Transverse colon (tissue), 4 donors: ENCODE measurements at regions not wholly inside any gene's neighbourhood (a gene's known extent, or its start where the extent isn't known, plus 50 kb on each side); places are given as distances from the start of the nearest gene placed in this dataset.

Experiments
- DNase-seq: peaks from one replicate; pipeline ENCODE4 v3.0.0-alpha.2; 2019
- H3K27ac ChIP-seq, 4 donors: fragments of 200-600 bp; sonication (generic); 2 replicates each; pipeline ENCODE4 v1.5.1; 2016 to 2018; ENCODE audit warnings: inconsistent platforms in 4 of 4
- H3K27me3 ChIP-seq: fragments of 200-600 bp; sonication (generic); 2 replicates; pipeline ENCODE4 v1.5.1; 2017; ENCODE audit warnings: inconsistent platforms
- H3K36me3 ChIP-seq, 4 donors: fragments of 200-600 bp; sonication (generic); 2 replicates each; pipeline ENCODE4 v1.5.1; 2017 to 2019; ENCODE audit warnings: inconsistent platforms in 4 of 4
- H3K4me1 ChIP-seq, 4 donors: fragments of 200-600 bp; sonication (generic); 2 replicates each; pipeline ENCODE4 v1.5.1; 2017 to 2020; ENCODE audit warnings: inconsistent platforms in 4 of 4
- H3K4me3 ChIP-seq, 4 donors: fragments of 200-600 bp; sonication (generic); 1 replicate in 1 of 4; 2 replicates in 3 of 4; pipeline versions ENCODE4 v1.5.1 to v1.6.1; 2017 to 2019; ENCODE audit warnings: inconsistent platforms in 4 of 4
- H3K9me3 ChIP-seq, 2 donors: fragments of 200-600 bp; sonication (generic); 2 replicates each; pipeline ENCODE4 v1.5.1; 2017 to 2019; ENCODE audit warnings: inconsistent platforms in 2 of 2
- EP300 ChIP-seq: sonication (generic); formaldehyde crosslinking; IDR thresholded peaks from one replicate; pipeline ENCODE4 v1.6.1; 2017; ENCODE audit warnings: antibody characterized with exemption, low read depth
- POLR2A ChIP-seq: fragments of 450-650 bp; IDR thresholded peaks from one replicate; pipeline ENCODE4 v1.6.1; 2016; ENCODE audit warnings: antibody characterized with exemption, mild to moderate bottlenecking, moderate library complexity
- POLR2AphosphoS5 ChIP-seq, 3 donors: sonication (generic); formaldehyde crosslinking; IDR thresholded peaks; one replicate each; pipeline ENCODE4 v1.6.1; 2016; ENCODE audit warnings: antibody characterized with exemption in 3 of 3
- WGBS, 2 donors: methylation state at CpG; one replicate each; pipeline ENCODE4 v1.1.5; 2018; ENCODE audit warnings: low coverage in 1 of 2; 5-methylcytosine and 5-hydroxymethylcytosine counted together
- in situ Hi-C, 4 donors: fragments of 200-750 bp; cut with MboI; loops; one replicate each; pipeline versions ENCODE4 v1.15.0 to v1.15.1; 2017; ENCODE audit warnings: low sequenced_read_pairs in 3 of 4, low pct_ligation_motif_present in 1 of 4, low pct_unique_long_range_greater_than_20kb in 1 of 4
- intact Hi-C: fragments of 100-400 bp; cut with DNase I; formaldehyde crosslinking; loops from one replicate; pipeline ENCODE4 v1.15.1; 2023; ENCODE audit warnings: low total_unique reads
- TF ChIP-seq, protein P1 (sequence below), 5 experiments: fragments of 200-600 bp in 3 of 5; fragments of 450-650 bp in 2 of 5; sonication (generic) in 3 of 5; IDR thresholded peaks; 1 replicate in 2 of 5; 2 replicates in 3 of 5; pipeline ENCODE4 v1.5.1; 2016 to 2017; ENCODE audit warnings: antibody characterized with exemption in 5 of 5, inconsistent platforms in 3 of 5, mild to moderate bottlenecking in 2 of 5, moderate library complexity in 1 of 5

DNA sequence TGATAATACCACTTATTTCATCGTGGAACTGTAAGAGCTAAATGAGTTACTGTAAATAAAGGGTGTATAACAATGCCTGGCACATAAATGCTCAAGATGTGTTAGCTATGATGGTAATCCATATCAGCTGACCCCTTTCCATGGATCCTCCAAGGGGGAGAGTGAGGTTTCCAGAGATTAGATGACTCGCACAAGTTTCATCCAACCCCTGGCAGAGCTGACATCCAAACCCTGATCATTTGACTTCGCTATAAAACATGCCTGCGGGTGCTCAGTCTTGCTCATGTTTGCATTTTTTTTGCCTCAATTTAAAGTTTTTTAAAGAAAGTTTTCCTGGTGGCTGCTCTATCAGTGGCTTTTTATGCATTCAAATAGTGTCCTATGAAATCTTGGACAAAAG, 145.7 kb upstream of the SMIM23 start:
- Histone ChIP-seq H3K36me3 (no peaks in the 10 kb centered on the region), H3K4me1 (no peaks in the 10 kb centered on the region), H3K9me3 (no peaks in the 10 kb centered on the region), H3K4me3 (no peak overlapping the region), H3K27ac (no peak overlapping the region), H3K27me3 (no peaks in the 10 kb centered on the region)
- WGBS, 2 donors, result 74 to 80% methylated on average over 1 to 4 of the region's 4 CpGs
- no peak for DNase-seq
- TF ChIP-seq EP300, result no peak
- TF ChIP-seq, protein P1, sequence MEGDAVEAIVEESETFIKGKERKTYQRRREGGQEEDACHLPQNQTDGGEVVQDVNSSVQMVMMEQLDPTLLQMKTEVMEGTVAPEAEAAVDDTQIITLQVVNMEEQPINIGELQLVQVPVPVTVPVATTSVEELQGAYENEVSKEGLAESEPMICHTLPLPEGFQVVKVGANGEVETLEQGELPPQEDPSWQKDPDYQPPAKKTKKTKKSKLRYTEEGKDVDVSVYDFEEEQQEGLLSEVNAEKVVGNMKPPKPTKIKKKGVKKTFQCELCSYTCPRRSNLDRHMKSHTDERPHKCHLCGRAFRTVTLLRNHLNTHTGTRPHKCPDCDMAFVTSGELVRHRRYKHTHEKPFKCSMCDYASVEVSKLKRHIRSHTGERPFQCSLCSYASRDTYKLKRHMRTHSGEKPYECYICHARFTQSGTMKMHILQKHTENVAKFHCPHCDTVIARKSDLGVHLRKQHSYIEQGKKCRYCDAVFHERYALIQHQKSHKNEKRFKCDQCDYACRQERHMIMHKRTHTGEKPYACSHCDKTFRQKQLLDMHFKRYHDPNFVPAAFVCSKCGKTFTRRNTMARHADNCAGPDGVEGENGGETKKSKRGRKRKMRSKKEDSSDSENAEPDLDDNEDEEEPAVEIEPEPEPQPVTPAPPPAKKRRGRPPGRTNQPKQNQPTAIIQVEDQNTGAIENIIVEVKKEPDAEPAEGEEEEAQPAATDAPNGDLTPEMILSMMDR (IDR thresholded peaks at IDR 0.05), result no peak
- TF ChIP-seq POLR2AphosphoS5 (IDR thresholded peaks at IDR 0.05), result no peak
- TF ChIP-seq POLR2A, result no peak
- in situ Hi-C loops (no loop called here), intact Hi-C loops (no loop called here)

DNA sequence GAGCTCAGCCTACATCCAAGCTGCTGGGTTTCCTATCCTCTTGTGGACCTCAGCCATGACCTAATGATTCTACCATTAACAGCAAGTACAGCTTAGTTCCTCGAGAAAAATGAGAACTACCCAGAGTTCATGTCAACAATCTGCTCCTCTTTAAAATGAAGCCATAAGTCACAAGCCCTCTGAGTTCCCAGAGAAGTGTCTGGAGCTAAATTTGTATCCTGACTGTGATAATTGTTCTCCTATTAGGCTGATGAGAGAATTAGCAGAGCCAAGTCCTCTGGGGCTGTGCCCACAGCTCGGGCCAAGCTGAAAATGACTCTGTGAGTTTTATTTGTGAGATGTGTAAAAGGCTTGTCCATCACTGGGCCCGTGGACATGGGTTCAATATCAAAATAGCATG, 145.1 kb upstream of the SMIM23 start:
- in situ Hi-C loops (no loop called here), intact Hi-C loops (no loop called here)
- H3K9me3 ChIP-seq, result no peaks in the 10 kb centered on the region
- H3K27ac ChIP-seq, result no peak overlapping the region
- WGBS, 2 donors, result 29 to 31% methylated on average over 1 to 3 of the region's 3 CpGs
- no peak for DNase-seq
- no peaks in the 10 kb centered on the region for H3K4me1 ChIP-seq
- no peak for TF ChIP-seq EP300
- TF ChIP-seq, protein P1 (IDR thresholded peaks at IDR 0.05), result no peak
- TF ChIP-seq POLR2A, result no peak
- TF ChIP-seq POLR2AphosphoS5 (IDR thresholded peaks at IDR 0.05), result no peak
- no peaks in the 10 kb centered on the region for H3K27me3 ChIP-seq
- no peak overlapping the region for H3K4me3 ChIP-seq
- no peaks in the 10 kb centered on the region for H3K36me3 ChIP-seq

DNA sequence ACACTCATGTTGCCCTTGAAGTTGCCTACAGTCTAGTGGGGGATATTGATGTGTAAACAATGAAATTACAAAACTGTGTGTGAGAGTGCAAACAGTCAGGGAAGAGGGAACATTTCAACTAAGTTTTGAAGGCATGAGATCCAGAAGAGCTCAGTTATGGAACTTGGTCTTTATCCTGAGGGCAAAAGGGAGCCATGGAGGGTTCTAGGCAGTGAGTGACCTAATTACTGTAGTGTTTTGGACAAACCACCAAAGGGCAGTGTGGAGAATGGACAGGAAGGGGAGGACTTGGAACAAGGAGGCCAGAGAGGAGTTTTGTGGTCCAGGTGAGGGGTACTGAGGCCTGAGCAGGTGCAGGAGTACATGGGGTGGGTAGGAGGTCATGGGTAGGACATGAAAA, 143.7 kb upstream of the SMIM23 start:
- no peak for DNase-seq
- intact Hi-C loops (no loop called here), in situ Hi-C loops (no loop called here)
- no peak overlapping the region for H3K4me3 ChIP-seq
- peaks cover 4% of the 10 kb centered on the region for H3K27me3 ChIP-seq
- no peak for TF ChIP-seq POLR2A
- TF ChIP-seq, protein P1 (IDR thresholded peaks at IDR 0.05), result no peak
- no peaks in the 10 kb centered on the region for H3K9me3 ChIP-seq
- H3K4me1 ChIP-seq, result no peaks in the 10 kb centered on the region
- H3K27ac ChIP-seq, result no peak overlapping the region
- H3K36me3 ChIP-seq, result no peaks in the 10 kb centered on the region

DNA sequence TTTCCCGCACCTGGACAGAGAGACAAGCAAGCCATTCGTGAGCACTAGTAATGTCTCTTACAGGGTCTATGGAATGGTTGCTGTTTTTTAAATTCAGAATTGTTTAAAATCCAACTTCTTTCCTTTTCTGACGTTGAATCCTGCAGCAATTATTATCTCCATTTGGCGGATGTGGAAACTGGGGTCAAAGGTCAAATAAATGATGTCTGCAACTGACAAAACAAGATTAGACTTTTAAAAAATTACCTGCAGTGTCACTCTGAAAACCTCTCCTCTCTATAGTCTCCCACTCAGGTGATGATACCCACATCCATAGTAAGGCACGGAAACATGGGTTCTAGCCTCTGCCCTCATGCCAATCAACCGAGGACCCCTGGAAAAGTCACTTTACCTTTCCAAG, 142.7 kb upstream of the SMIM23 start:
- no peaks in the 10 kb centered on the region for H3K4me1 ChIP-seq
- intact Hi-C loops, result no loop called here
- in situ Hi-C loops, result no loop called here
- WGBS, 2 donors, result 82 to 85% methylated on average over 6 of the region's 6 CpGs
- no peaks in the 10 kb centered on the region for H3K36me3 ChIP-seq
- H3K27ac ChIP-seq, result no peak overlapping the region
- H3K4me3 ChIP-seq, result no peak overlapping the region
- peaks cover 4% of the 10 kb centered on the region for H3K27me3 ChIP-seq
- TF ChIP-seq POLR2AphosphoS5 (IDR thresholded peaks at IDR 0.05), result no peak
- TF ChIP-seq, protein P1 (IDR thresholded peaks at IDR 0.05), result no peak
- no peak for TF ChIP-seq POLR2A
- no peak for TF ChIP-seq EP300
- no peak for DNase-seq
- no peaks in the 10 kb centered on the region for H3K9me3 ChIP-seq
